Endothelial cell of umbilical vein (primary cell): ENCODE measurements at regions not wholly inside any gene's neighbourhood (a gene's known extent, or its start where the extent isn't known, plus 50 kb on each side); places are given as distances from the start of the nearest gene placed in this dataset.

Experiments
- BruUV-seq: library from RNA; stranded (reverse); fragments of 400-500 nt; replicated peaks from 2 replicates; lab custom pipeline; 2021; lab: Mats Ljungman, UMichigan
- CTCF ChIA-PET: fragments of 300-600, 350-600 bp; sonication (Branson Sonifier 250); formaldehyde crosslinking; loops from one replicate; lab custom pipeline; 2021; ENCODE audit warnings: antibody characterized with exemption, inconsistent platforms; lab: Charles Lee
- POLR2A ChIA-PET: fragments of 300-600, 350-600 bp; sonication (Branson Sonifier 250); formaldehyde crosslinking; loops from one replicate; lab custom pipeline; 2021; ENCODE audit warnings: antibody characterized with exemption, inconsistent platforms; lab: Charles Lee
- DNase-seq: peaks from one replicate; pipeline ENCODE4 v3.0.0-alpha.2; 2011; ENCODE audit warnings: low read depth, low spot score
- FAIRE-seq: peaks from 2 replicates; lab custom pipeline; 2011; peaks lifted over from hg19 to GRCh38; lab: Jason Lieb, UNC
- H2AFZ ChIP-seq: 2 replicates; pipeline ENCODE4 v1.6.0; 2012; ENCODE audit warnings: low read depth, low read length, control low read depth, inconsistent platforms
- H3K27ac ChIP-seq: 2 replicates; pipeline ENCODE4 v1.5.1; 2011; ENCODE audit warnings: low read depth, mild to moderate bottlenecking, control low read depth, low read length, moderate library complexity; ENCODE audit not compliant: insufficient read depth
- H3K27me3 ChIP-seq, 2 experiments: 2 replicates each; pipeline versions ENCODE4 v1.6.0 to v1.6.1; 2011; ENCODE audit warnings: low read length in 2 of 2, mixed read lengths in 1 of 2; ENCODE audit not compliant: control insufficient read depth in 2 of 2, insufficient read depth in 2 of 2
- H3K36me3 ChIP-seq, 2 experiments: 2 replicates in 1 of 2; 3 replicates in 1 of 2; pipeline ENCODE4 v1.5.1; 2011; ENCODE audit warnings: low read length in 2 of 2, mild to moderate bottlenecking in 1 of 2, moderate library complexity in 1 of 2; ENCODE audit not compliant: control insufficient read depth in 2 of 2, insufficient read depth in 2 of 2; ENCODE audit errors: extremely low read depth in 1 of 2
- H3K4me1 ChIP-seq: 3 replicates; pipeline ENCODE4 v1.5.1; 2011; ENCODE audit warnings: mild to moderate bottlenecking, low read length; ENCODE audit not compliant: control insufficient read depth, insufficient read depth; ENCODE audit errors: extremely low read depth
- H3K4me2 ChIP-seq: 2 replicates; pipeline ENCODE4 v1.6.1; 2011; ENCODE audit warnings: low read length, control low read depth, mixed read lengths; ENCODE audit not compliant: insufficient read depth
- H3K4me3 ChIP-seq, 3 experiments: fragments of 200-600 bp in 1 of 3; sonication (generic), shearing (Covaris generic) in 1 of 3; replicated peaks in 1 of 3; 2 replicates each; pipeline ENCODE4 v1.5.1; 2011 to 2016; ENCODE audit warnings: control low read depth in 3 of 3, low read length in 3 of 3, mild to moderate bottlenecking in 2 of 3, inconsistent platforms in 1 of 3, low read depth in 1 of 3, moderate library complexity in 1 of 3; ENCODE audit not compliant: insufficient read depth in 1 of 3
- H3K79me2 ChIP-seq: 2 replicates; pipeline ENCODE4 v1.6.0; 2012; ENCODE audit warnings: low read length, inconsistent platforms; ENCODE audit not compliant: control insufficient read depth, insufficient read depth
- H3K9ac ChIP-seq: replicated peaks from 2 replicates; pipeline ENCODE3; 2011; ENCODE audit warnings: low read length, control low read depth; ENCODE audit not compliant: insufficient read depth; ENCODE audit errors: extremely low read depth
- H3K9me1 ChIP-seq: replicated peaks from 3 replicates; pipeline ENCODE4 v1.6.0; 2011; ENCODE audit warnings: mild to moderate bottlenecking, low read length; ENCODE audit not compliant: control insufficient read depth, insufficient read depth; ENCODE audit errors: extremely low read depth
- H3K9me3 ChIP-seq: replicated peaks from 2 replicates; pipeline ENCODE4 v1.5.1; 2012; ENCODE audit warnings: low read length, inconsistent platforms; ENCODE audit not compliant: control insufficient read depth, insufficient read depth
- H4K20me1 ChIP-seq: replicated peaks from 2 replicates; pipeline ENCODE3; 2011; ENCODE audit warnings: mild to moderate bottlenecking, low read length; ENCODE audit not compliant: control insufficient read depth, insufficient read depth; ENCODE audit errors: extremely low read depth
- EZH2 ChIP-seq: IDR thresholded peaks from 2 replicates; pipeline ENCODE4 v1.6.1; 2012; ENCODE audit warnings: borderline replicate concordance, low read depth, mild to moderate bottlenecking, moderate library complexity, low read length, inconsistent platforms; ENCODE audit not compliant: severe bottlenecking
- FOS ChIP-seq: IDR thresholded peaks from 2 replicates; pipeline ENCODE4 v1.6.1; 2011; ENCODE audit warnings: mild to moderate bottlenecking, low read length, moderate library complexity, borderline replicate concordance; ENCODE audit not compliant: insufficient read depth
- GATA2 ChIP-seq: IDR thresholded peaks from 2 replicates; pipeline ENCODE4 v1.7.0; 2011; ENCODE audit warnings: low read depth, mild to moderate bottlenecking, moderate library complexity, mixed read lengths, low read length; ENCODE audit not compliant: insufficient read length, insufficient read depth
- JUN ChIP-seq: IDR thresholded peaks from 2 replicates; pipeline ENCODE4 v1.6.1; 2011; ENCODE audit warnings: borderline replicate concordance, low read depth; ENCODE audit not compliant: insufficient read length, insufficient read depth
- MYC ChIP-seq: IDR thresholded peaks from one replicate; pipeline ENCODE4 v1.6.1; 2011; ENCODE audit warnings: mild to moderate bottlenecking, low read depth, low read length
- POLR2A ChIP-seq: IDR thresholded peaks from 2 replicates; pipeline ENCODE4 v1.6.1; 2012; ENCODE audit warnings: low read depth, mild to moderate bottlenecking, control low read depth, low read length
- POLR2AphosphoS5 ChIP-seq: IDR thresholded peaks from 2 replicates; pipeline ENCODE4 v1.6.1; 2012; ENCODE audit warnings: low read depth, mild to moderate bottlenecking, control low read depth, low read length, moderate library complexity; ENCODE audit not compliant: insufficient read depth
- dilution Hi-C: fragments of 300-500 bp; cut with MboI; formaldehyde crosslinking; loops from one replicate; pipeline ENCODE4 v1.15.0; 2019; ENCODE audit warnings: low sequenced_read_pairs; ENCODE audit not compliant: extremely low pct_ligation_motif_present
- intact Hi-C: fragments of 100-400 bp; cut with micrococcal nuclease; formaldehyde crosslinking; loops from one replicate; pipeline ENCODE4 v1.10.0; 2022
- TF ChIP-seq, protein P1 (sequence below): IDR thresholded peaks from 2 replicates; pipeline ENCODE4 v1.6.1; 2011; ENCODE audit not compliant: insufficient read depth, insufficient read length
- TF ChIP-seq, protein P2 (sequence below), 2 donors: IDR thresholded peaks; 1 replicate in 1 of 2; 2 replicates in 1 of 2; pipeline ENCODE4 v1.5.1; 2011; ENCODE audit warnings: low read length in 2 of 2, mild to moderate bottlenecking in 2 of 2, moderate library complexity in 2 of 2, control low read depth in 1 of 2, inconsistent platforms in 1 of 2, low read depth in 1 of 2; ENCODE audit not compliant: insufficient read depth in 1 of 2; ENCODE audit errors: extremely low read depth in 1 of 2

DNA sequence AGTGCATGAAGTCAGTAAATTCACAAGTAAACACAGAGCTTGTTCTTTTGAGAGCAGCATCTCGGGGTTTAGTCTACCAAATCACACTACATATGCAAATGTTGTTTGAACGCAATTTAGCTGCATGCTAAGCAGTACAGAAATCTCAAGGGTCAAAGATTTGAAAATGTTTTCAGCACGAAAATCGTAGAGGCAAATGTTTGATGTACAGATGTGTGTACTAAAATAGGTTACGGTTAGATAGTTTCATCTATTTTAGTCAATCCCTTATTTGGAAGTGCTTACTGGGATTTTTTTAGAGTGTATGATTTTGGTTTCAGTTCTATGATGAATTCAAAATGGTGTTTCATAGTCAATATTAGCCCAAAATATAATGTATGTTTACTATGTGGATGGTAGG is 1928.2 kb upstream of the TENM3 start:
- DNase-seq (no peak), FAIRE-seq (no peak)
- Histone ChIP-seq H2AFZ (no peak overlapping the region), H3K36me3 (no peaks in the 10 kb centered on the region), H4K20me1 (no peaks in the 10 kb centered on the region), H3K9me1 (no peaks in the 10 kb centered on the region), H3K4me1 (no peaks in the 10 kb centered on the region), H3K4me2 (no peak overlapping the region), H3K79me2 (no peaks in the 10 kb centered on the region), H3K27me3 (no peaks in the 10 kb centered on the region), H3K4me3 (no peak overlapping the region), H3K9me3 (peaks cover 2% of the 10 kb centered on the region), H3K9ac (no peak overlapping the region), H3K27ac (no peak overlapping the region)
- POLR2A ChIA-PET: no interaction called here
- BruUV-seq: no TSS peak
- dilution Hi-C loops: no loop called here
- CTCF ChIA-PET: no interaction called here
- intact Hi-C loops: no loop called here
- TF ChIP-seq, protein P1, sequence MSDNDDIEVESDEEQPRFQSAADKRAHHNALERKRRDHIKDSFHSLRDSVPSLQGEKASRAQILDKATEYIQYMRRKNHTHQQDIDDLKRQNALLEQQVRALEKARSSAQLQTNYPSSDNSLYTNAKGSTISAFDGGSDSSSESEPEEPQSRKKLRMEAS: no peak
- TF ChIP-seq GATA2 (no peak), FOS (no peak), POLR2A (no peak), POLR2AphosphoS5 (no peak), MYC (no peak), JUN (no peak), EZH2 (no peak)
- TF ChIP-seq, protein P2, sequence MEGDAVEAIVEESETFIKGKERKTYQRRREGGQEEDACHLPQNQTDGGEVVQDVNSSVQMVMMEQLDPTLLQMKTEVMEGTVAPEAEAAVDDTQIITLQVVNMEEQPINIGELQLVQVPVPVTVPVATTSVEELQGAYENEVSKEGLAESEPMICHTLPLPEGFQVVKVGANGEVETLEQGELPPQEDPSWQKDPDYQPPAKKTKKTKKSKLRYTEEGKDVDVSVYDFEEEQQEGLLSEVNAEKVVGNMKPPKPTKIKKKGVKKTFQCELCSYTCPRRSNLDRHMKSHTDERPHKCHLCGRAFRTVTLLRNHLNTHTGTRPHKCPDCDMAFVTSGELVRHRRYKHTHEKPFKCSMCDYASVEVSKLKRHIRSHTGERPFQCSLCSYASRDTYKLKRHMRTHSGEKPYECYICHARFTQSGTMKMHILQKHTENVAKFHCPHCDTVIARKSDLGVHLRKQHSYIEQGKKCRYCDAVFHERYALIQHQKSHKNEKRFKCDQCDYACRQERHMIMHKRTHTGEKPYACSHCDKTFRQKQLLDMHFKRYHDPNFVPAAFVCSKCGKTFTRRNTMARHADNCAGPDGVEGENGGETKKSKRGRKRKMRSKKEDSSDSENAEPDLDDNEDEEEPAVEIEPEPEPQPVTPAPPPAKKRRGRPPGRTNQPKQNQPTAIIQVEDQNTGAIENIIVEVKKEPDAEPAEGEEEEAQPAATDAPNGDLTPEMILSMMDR (IDR thresholded peaks at IDR 0.05; ENCODE audit: extremely low read depth in 1 of 2, insufficient read depth in 1 of 2, low read depth in 1 of 2, low read length in 2 of 2): no peak
